ENCODE measurements at regions not wholly inside any gene's neighbourhood (a gene's known extent, or its start where the extent isn't known, plus 50 kb on each side); places are given as distances from the start of the nearest gene placed in this dataset.

GRCh38 chr5:51944500-51945125 is 561.4 kb downstream of the ISL1 start:
- no peak for DNase-seq

GRCh38 chr5:51958473-51958872 is 575.2 kb downstream of the ISL1 start:
- DNase-seq: no peak

- DNase-seq: no peak
These were observed 577.4 kb downstream of the ISL1 start for GRCh38 chr5:51960617-51961121.

GRCh38 chr5:51961154-51961562 is 577.9 kb downstream of the ISL1 start:
- DNase-seq: no peak

GRCh38 chr5:51968756-51969155 is 585.5 kb downstream of the ISL1 start:
- DNase-seq: no peak

- no peak for DNase-seq
These were observed 591.6 kb downstream of the ISL1 start for GRCh38 chr5:51974834-51975233.

GRCh38 chr5:51977014-51977413 is 593.8 kb downstream of the ISL1 start:
- no peak for DNase-seq

GRCh38 chr5:51983161-51983560 is 599.9 kb downstream of the ISL1 start:
- no peak for DNase-seq

GRCh38 chr5:51986733-51987132 is 603.5 kb downstream of the ISL1 start:
- no peak for DNase-seq

GRCh38 chr5:51987239-51987638 is 604.0 kb downstream of the ISL1 start:
- DNase-seq: no peak

GRCh38 chr5:51987669-51988209 is 604.5 kb downstream of the ISL1 start:
- DNase-seq: no peak

GRCh38 chr5:51988634-51989033 is 605.4 kb downstream of the ISL1 start:
- DNase-seq: no peak

GRCh38 chr5:51990241-51990640 is 607.0 kb downstream of the ISL1 start:
- no peak for DNase-seq

- DNase-seq: no peak
These were observed 607.5 kb downstream of the ISL1 start for GRCh38 chr5:51990661-51991180.

GRCh38 chr5:51991940-51992339 is 608.7 kb downstream of the ISL1 start:
- DNase-seq: no peak

- no peak for DNase-seq
These were observed 612.6 kb downstream of the ISL1 start for GRCh38 chr5:51995773-51996306.

GRCh38 chr5:51996356-51996861 is 613.2 kb downstream of the ISL1 start:
- DNase-seq: no peak

- DNase-seq: no peak
These were observed 614.3 kb downstream of the ISL1 start for GRCh38 chr5:51997500-51997899.

GRCh38 chr5:51997949-51998348 is 614.7 kb downstream of the ISL1 start:
- DNase-seq: no peak

- DNase-seq: peak in 3 of 4 experiments; percentile 4 to 13 (median 8)
These were observed 624.1 kb downstream of the ISL1 start for GRCh38 chr5:52007230-52007858.

- DNase-seq: no peak
These were observed 627.2 kb downstream of the ISL1 start for GRCh38 chr5:52010454-52010853.

GRCh38 chr5:52013523-52013922 is 630.3 kb downstream of the ISL1 start:
- DNase-seq: peak in 1 of 4 experiments; percentile 1

GRCh38 chr5:52015760-52016159 is 632.5 kb downstream of the ISL1 start:
- peak; percentile 21 to 51 (median 28) for DNase-seq

Measured in suppressor macrophage (primary cell).